ENCODE measurements at regions not wholly inside any gene's neighbourhood (a gene's known extent, or its start where the extent isn't known, plus 50 kb on each side); places are given as distances from the start of the nearest gene placed in this dataset.

GRCh38 chr3:146948985-146949384, 343.8 kb upstream of the PLSCR5 start:
- no peak for TF ChIP-seq TAF1 (IDR thresholded peaks at IDR 0.05; ENCODE audit: borderline replicate concordance, insufficient read depth, low read length)
- no peak for TF ChIP-seq REST (IDR thresholded peaks at IDR 0.05; ENCODE audit: insufficient read depth in 1 of 2, low read depth in 2 of 2, low read length in 2 of 2)

Measured in PFSK-1 (cell line).